Activated CD4-positive, alpha-beta T cell treated with anti-CD3 and anti-CD28 coated beads, Interleukin-2, Interleukin-6, amounts not matched to agents 100 ng/mL and 50 ng/mL, durations not matched to agents 16 hours and 8 hours (primary cell): ENCODE measurements at regions not wholly inside any gene's neighbourhood (a gene's known extent, or its start where the extent isn't known, plus 50 kb on each side); places are given as distances from the start of the nearest gene placed in this dataset.
A peak's percentile ranks its signal among the peaks of the same experiment; 100 is the strongest.

Experiments
- DNase-seq: peaks from one replicate; pipeline ENCODE4 v3.0.0-alpha.2; 2020

GRCh38 chr6:43965628-43966373 is 161.5 kb downstream of the MRPL14 start:
- no peak for DNase-seq

GRCh38 chr6:43964659-43965570 is 162.3 kb downstream of the MRPL14 start:
- no peak for DNase-seq

GRCh38 chr6:43963877-43964658 is 163.2 kb downstream of the MRPL14 start:
- no peak for DNase-seq

GRCh38 chr6:43963203-43963602 is 164.0 kb downstream of the MRPL14 start:
- DNase-seq = no peak

- no peak for DNase-seq
These were observed 164.8 kb downstream of the MRPL14 start for GRCh38 chr6:43962458-43962857.

- DNase-seq = no peak
These were observed 170.0 kb downstream of the MRPL14 start for GRCh38 chr6:43957273-43957672.

GRCh38 chr6:43956478-43956877 is 170.8 kb downstream of the MRPL14 start:
- no peak for DNase-seq

- DNase-seq = no peak
These were observed 172.7 kb downstream of the MRPL14 start for GRCh38 chr6:43954311-43955131.

GRCh38 chr6:43953794-43954310 is 173.4 kb downstream of the MRPL14 start:
- no peak for DNase-seq

- DNase-seq = no peak
These were observed 174.0 kb downstream of the MRPL14 start for GRCh38 chr6:43953256-43953655.

GRCh38 chr6:43952746-43953145 is 174.5 kb downstream of the MRPL14 start:
- peak; percentile 23 for DNase-seq

GRCh38 chr6:43951756-43952675 is 175.2 kb downstream of the MRPL14 start:
- no peak for DNase-seq

- no peak for DNase-seq
These were observed 176.0 kb downstream of the MRPL14 start for GRCh38 chr6:43951063-43951755.

GRCh38 chr6:43950731-43951062 is 176.6 kb downstream of the MRPL14 start:
- no peak for DNase-seq

- no peak for DNase-seq
These were observed 177.1 kb downstream of the MRPL14 start for GRCh38 chr6:43950051-43950605.

GRCh38 chr6:43949551-43949991 is 177.7 kb downstream of the MRPL14 start:
- no peak for DNase-seq

GRCh38 chr6:43948527-43949485 is 178.4 kb downstream of the MRPL14 start:
- DNase-seq = no peak

GRCh38 chr6:43947860-43948259 is 177.8 kb downstream of the VEGFA start:
- DNase-seq = no peak
